SU-DHL-6 (cell line): ENCODE measurements at regions not wholly inside any gene's neighbourhood (a gene's known extent, or its start where the extent isn't known, plus 50 kb on each side); places are given as distances from the start of the nearest gene placed in this dataset.

Experiments
- CTCF ChIP-seq: fragments of 200-600 bp; sonication (generic); IDR thresholded peaks from one replicate; pipeline ENCODE4 v1.5.1; 2017; ENCODE audit warnings: antibody characterized with exemption, mild to moderate bottlenecking, low read length, moderate library complexity; ENCODE audit not compliant: insufficient read depth, poor library complexity, severe bottlenecking
- EZH2phosphoT487 ChIP-seq: fragments of 200-600 bp; sonication (generic), shearing (Covaris generic); conservative IDR thresholded peaks from 2 replicates; pipeline ENCODE4 v1.6.1; 2018; ENCODE audit warnings: mild to moderate bottlenecking, antibody characterized with exemption, low read length, moderate library complexity, mixed read lengths

GRCh38 chr7:132666071-132666773 is 90.0 kb upstream of the PLXNA4 start:
- TF ChIP-seq CTCF: no peak
- TF ChIP-seq EZH2phosphoT487: no peak
